ENCODE measurements at regions not wholly inside any gene's neighbourhood (a gene's known extent, or its start where the extent isn't known, plus 50 kb on each side); places are given as distances from the start of the nearest gene placed in this dataset.
"Not testable (repeated sequence)": the region's sequence is repeated elsewhere in the genome, so short reads cannot be mapped to it uniquely, and the experiment has no call there.

DNA sequence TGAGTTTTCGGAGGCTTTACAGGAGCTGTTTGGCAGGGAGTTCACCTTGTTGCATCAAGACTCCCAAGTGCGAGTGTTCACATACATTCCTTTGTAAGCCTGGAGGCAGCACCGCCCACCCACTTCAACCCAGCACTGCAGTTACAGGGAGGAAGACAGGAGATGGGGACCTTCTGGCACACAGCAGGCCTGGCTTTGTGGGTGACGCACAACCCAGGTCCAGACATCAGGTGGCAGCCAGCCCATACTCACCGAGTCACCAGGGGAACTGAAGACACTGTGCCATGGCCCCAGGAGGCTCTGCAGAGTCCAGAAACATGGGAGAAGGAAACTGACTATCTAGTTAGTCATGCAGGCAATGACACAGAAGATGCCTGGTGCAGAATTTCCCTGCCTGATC, 305.9 kb upstream of the RNF32 start:
- TF ChIP-seq, protein P1, sequence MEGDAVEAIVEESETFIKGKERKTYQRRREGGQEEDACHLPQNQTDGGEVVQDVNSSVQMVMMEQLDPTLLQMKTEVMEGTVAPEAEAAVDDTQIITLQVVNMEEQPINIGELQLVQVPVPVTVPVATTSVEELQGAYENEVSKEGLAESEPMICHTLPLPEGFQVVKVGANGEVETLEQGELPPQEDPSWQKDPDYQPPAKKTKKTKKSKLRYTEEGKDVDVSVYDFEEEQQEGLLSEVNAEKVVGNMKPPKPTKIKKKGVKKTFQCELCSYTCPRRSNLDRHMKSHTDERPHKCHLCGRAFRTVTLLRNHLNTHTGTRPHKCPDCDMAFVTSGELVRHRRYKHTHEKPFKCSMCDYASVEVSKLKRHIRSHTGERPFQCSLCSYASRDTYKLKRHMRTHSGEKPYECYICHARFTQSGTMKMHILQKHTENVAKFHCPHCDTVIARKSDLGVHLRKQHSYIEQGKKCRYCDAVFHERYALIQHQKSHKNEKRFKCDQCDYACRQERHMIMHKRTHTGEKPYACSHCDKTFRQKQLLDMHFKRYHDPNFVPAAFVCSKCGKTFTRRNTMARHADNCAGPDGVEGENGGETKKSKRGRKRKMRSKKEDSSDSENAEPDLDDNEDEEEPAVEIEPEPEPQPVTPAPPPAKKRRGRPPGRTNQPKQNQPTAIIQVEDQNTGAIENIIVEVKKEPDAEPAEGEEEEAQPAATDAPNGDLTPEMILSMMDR (IDR thresholded peaks at IDR 0.05) = no peak
- TF ChIP-seq POLR2A (IDR thresholded peaks at IDR 0.05) = no peak
- Histone ChIP-seq H3K36me3 (no peaks in the 10 kb centered on the region), H3K4me1 (no peaks in the 10 kb centered on the region), H3K27ac (no peak overlapping the region), H3K27me3 (no peaks in the 10 kb centered on the region), H3K9me3 (no peaks in the 10 kb centered on the region), H3K4me3 (replicated peaks in 1 of 3) (no peak overlapping the region)
- no peak for DNase-seq
- intact Hi-C loops (cut with DNase I) = no loop called here
- 56 to 83% methylated on average over 3 to 5 of the region's 5 CpGs for WGBS, 2 donors

DNA sequence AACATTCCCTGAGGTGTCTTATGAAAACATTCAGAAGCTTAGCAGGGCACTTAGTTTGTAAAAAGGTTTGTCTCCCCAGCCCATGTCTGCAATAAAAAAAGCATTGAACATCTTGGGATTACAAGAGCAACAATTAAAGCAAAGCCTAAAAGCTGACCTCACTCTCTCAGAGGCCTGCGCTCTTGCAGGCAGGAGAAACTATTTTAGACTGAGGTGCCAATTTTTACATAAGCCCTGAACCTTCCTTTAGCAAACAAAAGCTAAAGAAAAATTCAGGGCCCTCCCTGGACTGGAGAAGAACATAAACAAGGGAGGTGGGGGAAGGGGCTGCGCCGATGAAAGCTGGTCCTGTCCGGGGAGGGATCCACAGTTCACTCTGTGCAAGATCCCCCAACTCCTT, 312.7 kb upstream of the RNF32 start:
- no peak for TF ChIP-seq POLR2A (IDR thresholded peaks at IDR 0.05)
- TF ChIP-seq, protein P1 (IDR thresholded peaks at IDR 0.05) = no peak
- no peaks in the 10 kb centered on the region for H3K27me3 ChIP-seq
- H3K4me3 ChIP-seq (replicated peaks in 1 of 3) = no peak overlapping the region
- H3K4me1 ChIP-seq = no peaks in the 10 kb centered on the region
- no peaks in the 10 kb centered on the region for H3K9me3 ChIP-seq
- no peak overlapping the region for H3K27ac ChIP-seq
- DNase-seq = no peak
- no peaks in the 10 kb centered on the region for H3K36me3 ChIP-seq
- intact Hi-C loops (cut with DNase I) = no loop called here
- 34 to 38% methylated on average over 4 of the region's 4 CpGs for WGBS, 2 donors

DNA sequence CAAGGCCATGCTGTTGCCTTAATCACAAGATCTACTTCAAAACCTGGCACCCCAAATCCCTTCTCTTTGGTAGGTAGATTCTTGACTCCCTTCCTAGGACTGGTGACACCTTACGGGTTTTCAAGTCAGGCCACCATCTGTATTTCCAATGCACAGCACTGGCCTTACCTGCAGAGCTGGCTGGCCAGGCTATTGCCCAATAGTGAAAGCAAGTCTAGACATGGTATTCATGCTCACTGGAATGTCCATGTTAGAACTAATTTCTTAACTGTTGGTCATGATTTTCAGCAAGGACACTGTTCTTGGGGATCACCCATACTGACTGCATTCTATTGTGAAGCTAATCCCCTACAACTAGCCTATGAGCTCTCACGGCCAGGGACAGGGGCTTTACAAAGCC, 313.1 kb upstream of the RNF32 start:
- intact Hi-C loops (cut with DNase I) = no loop called here
- Histone ChIP-seq H3K4me1 (no peaks in the 10 kb centered on the region), H3K27ac (no peak overlapping the region), H3K9me3 (no peaks in the 10 kb centered on the region), H3K4me3 (replicated peaks in 1 of 3) (no peak overlapping the region), H3K27me3 (no peaks in the 10 kb centered on the region), H3K36me3 (no peaks in the 10 kb centered on the region)
- WGBS, 2 donors = 59 to 75% methylated on average over 2 of the region's 2 CpGs
- TF ChIP-seq, protein P1 (IDR thresholded peaks at IDR 0.05) = no peak
- no peak for TF ChIP-seq POLR2A (IDR thresholded peaks at IDR 0.05)
- DNase-seq = no peak

DNA sequence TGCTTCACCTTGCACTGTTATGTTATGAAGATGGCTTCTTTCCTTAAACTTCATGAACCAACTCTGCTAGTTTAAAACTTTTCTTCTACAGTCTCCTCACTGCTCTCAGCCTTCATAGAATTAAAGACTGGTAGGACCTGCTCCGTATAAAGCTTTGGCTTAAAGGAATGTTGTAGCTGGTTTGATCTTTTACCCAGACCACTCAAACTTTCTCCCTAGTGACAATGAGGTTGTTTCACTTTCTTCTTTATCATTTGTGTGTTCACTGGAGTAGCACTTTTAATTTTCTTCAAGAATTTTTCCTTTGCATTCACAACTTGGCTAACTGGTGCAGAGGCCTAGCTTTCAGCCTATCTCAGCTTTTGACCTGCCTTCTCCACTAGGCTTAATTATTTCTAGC, 316.4 kb upstream of the RNF32 start:
- Histone ChIP-seq H3K4me3 (replicated peaks in 1 of 3) (no peak overlapping the region), H3K27me3 (no peaks in the 10 kb centered on the region), H3K36me3 (no peaks in the 10 kb centered on the region), H3K27ac (no peak overlapping the region), H3K4me1 (no peaks in the 10 kb centered on the region), H3K9me3 (no peaks in the 10 kb centered on the region)
- intact Hi-C loops (cut with DNase I) = no loop called here
- TF ChIP-seq, protein P1 (IDR thresholded peaks at IDR 0.05) = no peak
- no peak for TF ChIP-seq POLR2A (IDR thresholded peaks at IDR 0.05)
- 45 to 50% methylated on average over 1 of the region's 1 CpG for whole genome bisulfite sequencing, 2 donors
- no peak for DNase-seq

DNA sequence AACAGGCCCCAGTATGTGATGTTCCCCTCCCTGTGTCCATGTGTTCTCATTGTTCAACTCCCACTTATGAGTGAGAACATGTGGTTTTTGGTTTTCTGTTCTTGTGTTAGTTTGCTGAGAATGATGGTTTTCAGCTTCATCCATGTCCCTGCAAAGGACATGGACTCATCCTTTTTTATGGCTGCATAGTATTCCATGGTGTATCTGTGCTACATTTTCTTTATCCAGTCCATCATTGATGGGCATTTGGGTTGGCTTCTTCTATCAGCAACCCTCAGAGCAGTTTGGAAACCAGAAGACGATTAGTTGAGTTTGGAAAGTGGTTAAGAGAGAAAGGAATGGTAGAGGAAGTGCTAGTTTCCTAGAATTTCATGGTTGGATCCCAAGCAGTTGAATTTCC, 319.1 kb upstream of the RNF32 start:
- WGBS, 2 donors = 57 to 75% methylated on average over 1 of the region's 1 CpG

DNA sequence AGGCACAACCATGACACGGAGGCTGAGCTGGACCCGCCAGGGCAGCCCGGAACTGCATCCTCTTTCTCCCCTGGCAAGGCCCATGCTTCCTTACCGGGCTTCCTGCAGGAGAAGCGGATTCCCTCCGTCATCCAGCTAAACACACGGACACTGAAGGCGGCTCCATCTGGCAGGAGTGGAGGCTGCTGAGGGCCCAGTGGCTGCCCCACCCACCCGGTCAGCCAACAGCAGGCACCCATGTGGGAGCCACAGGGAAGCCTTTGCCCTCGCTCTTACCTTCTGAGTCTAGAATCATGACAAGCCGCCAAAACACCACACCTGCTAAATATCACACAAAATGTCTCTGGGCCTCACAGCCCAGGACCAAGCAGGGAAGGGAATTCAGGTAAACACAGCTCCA, 321.6 kb upstream of the RNF32 start:
- no peaks in the 10 kb centered on the region for H3K9me3 ChIP-seq
- DNase-seq = no peak
- no peaks in the 10 kb centered on the region for H3K36me3 ChIP-seq
- no peaks in the 10 kb centered on the region for H3K4me1 ChIP-seq
- no peak overlapping the region for H3K27ac ChIP-seq
- no peak overlapping the region for H3K4me3 ChIP-seq (replicated peaks in 1 of 3)
- WGBS, 2 donors = 87% methylated on average over 6 to 9 of the region's 11 CpGs
- no peaks in the 10 kb centered on the region for H3K27me3 ChIP-seq
- intact Hi-C loops (cut with DNase I) = no loop called here
- no peak for TF ChIP-seq POLR2A (IDR thresholded peaks at IDR 0.05)
- TF ChIP-seq, protein P1 (IDR thresholded peaks at IDR 0.05) = no peak

More for the DNA sequence above, 319.1 kb upstream of the RNF32 start:
- H3K27me3 ChIP-seq; H3K27ac ChIP-seq; intact Hi-C loops (cut with DNase I); H3K9me3 ChIP-seq; H3K36me3 ChIP-seq; DNase-seq; H3K4me3 ChIP-seq (replicated peaks in 1 of 3); H3K4me1 ChIP-seq: not testable (repeated sequence)

Measured in thyroid gland (tissue), 4 donors.